OCI-LY7 (cell line): ENCODE measurements at regions not wholly inside any gene's neighbourhood (a gene's known extent, or its start where the extent isn't known, plus 50 kb on each side); places are given as distances from the start of the nearest gene placed in this dataset.

ENCODE experiments used
- CTCF ChIP-seq: fragments of 200-600 bp; sonication (generic); conservative IDR thresholded peaks from 2 replicates; pipeline ENCODE4 v1.5.1; 2014; ENCODE audit warnings: mild to moderate bottlenecking, antibody characterized with exemption, low read length, moderate library complexity, mixed read lengths
- EZH2phosphoT487 ChIP-seq: fragments of 200-600 bp; sonication (generic); IDR thresholded peaks from 2 replicates; pipeline ENCODE4 v1.6.1; 2018; ENCODE audit warnings: low read depth, borderline replicate concordance, mild to moderate bottlenecking, mixed run types, antibody characterized with exemption, low read length, moderate library complexity, mixed read lengths

GRCh38 chr1:5394111-5394510, 598.1 kb downstream of the NPHP4 start:
- no peak for TF ChIP-seq CTCF
- no peak for TF ChIP-seq EZH2phosphoT487
